HAP-1 (cell line): ENCODE measurements at regions not wholly inside any gene's neighbourhood (a gene's known extent, or its start where the extent isn't known, plus 50 kb on each side); places are given as distances from the start of the nearest gene placed in this dataset.

Experiments
- DNase-seq, 2 experiments: peaks; one replicate each; pipeline ENCODE4 v3.0.0-alpha.2; 2016 to 2020; ENCODE audit warnings: low spot score in 2 of 2
- H3K27me3 ChIP-seq: fragments of 250-450 bp; sonication (Bioruptor Pico); 2 replicates; pipeline ENCODE4 v1.5.1; 2020; ENCODE audit warnings: low read depth, mild to moderate bottlenecking, moderate library complexity
- H3K36me3 ChIP-seq: fragments of 250-450 bp; sonication (Bioruptor Pico); replicated peaks from 2 replicates; pipeline ENCODE4 v1.5.1; 2020; ENCODE audit warnings: mild to moderate bottlenecking
- H3K4me1 ChIP-seq: fragments of 250-450 bp; sonication (Bioruptor Pico); 2 replicates; pipeline ENCODE4 v1.5.1; 2020; ENCODE audit warnings: mild to moderate bottlenecking
- H3K4me3 ChIP-seq: fragments of 250-450 bp; sonication (Bioruptor Pico); 2 replicates; pipeline ENCODE4 v1.5.1; 2020; ENCODE audit warnings: mild to moderate bottlenecking, moderate library complexity
- H3K9me3 ChIP-seq: fragments of 250-450 bp; sonication (Bioruptor Pico); 2 replicates; pipeline ENCODE4 v1.5.1; 2020; ENCODE audit warnings: mild to moderate bottlenecking, moderate library complexity
- in situ Hi-C: fragments of 300-500 bp; cut with MboI; formaldehyde crosslinking; loops from 3 replicates; pipeline ENCODE4 v1.14.3; 2020; ENCODE audit warnings: low sequenced_read_pairs, inconsistent platforms, mixed read lengths

DNA sequence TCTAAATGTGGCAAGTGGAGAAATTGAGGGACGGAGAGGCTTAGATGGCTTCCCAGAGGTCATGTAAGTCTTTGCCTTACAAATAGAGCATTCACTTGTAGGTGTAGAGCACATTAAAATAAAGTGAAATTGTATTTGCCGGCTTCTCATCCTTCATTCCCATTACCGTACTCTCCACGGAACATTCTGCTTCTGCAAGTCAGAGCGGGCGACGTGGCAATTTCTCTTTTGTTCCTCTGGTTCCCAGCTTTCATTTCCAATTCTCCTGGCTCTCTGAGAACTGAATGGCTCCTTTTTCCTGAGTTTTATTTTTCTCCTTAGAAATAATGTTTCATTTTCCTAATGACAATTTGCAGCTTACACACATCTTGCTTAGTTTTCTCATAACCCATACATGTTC lies 51.3 kb upstream of the PFKP start:
- in situ Hi-C loops = no loop called here
- Histone ChIP-seq H3K36me3 (no peaks in the 10 kb centered on the region), H3K4me1 (no peaks in the 10 kb centered on the region), H3K9me3 (no peaks in the 10 kb centered on the region), H3K27me3 (no peaks in the 10 kb centered on the region; the same call in 1 of the 2 replicates), H3K4me3 (no peak overlapping the region)
- DNase-seq = no peak

DNA sequence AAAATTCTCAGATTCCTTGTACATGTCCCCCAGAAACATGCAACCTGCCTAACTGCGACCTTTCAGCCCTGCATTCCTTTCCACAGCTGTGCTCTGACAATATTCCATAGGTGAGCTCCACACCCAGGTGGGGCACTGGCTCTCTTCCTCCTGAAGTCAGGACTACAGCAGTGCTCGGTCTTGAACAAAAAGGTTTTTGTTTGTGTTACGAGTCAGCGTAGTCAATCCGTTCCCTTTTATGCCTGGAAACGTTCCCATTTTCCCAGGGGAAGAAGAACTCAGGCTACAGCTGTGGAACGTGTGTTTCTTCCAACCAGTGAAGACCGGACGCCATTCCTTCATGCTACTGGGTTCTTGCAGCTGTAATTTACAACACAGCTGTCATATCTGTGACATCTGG lies 52.4 kb upstream of the PFKP start:
- Histone ChIP-seq H3K36me3 (no peaks in the 10 kb centered on the region), H3K27me3 (no peaks in the 10 kb centered on the region; the same call in 1 of the 2 replicates), H3K9me3 (no peaks in the 10 kb centered on the region), H3K4me1 (no peaks in the 10 kb centered on the region), H3K4me3 (no peak overlapping the region)
- in situ Hi-C loops = no loop called here
- no peak for DNase-seq

DNA sequence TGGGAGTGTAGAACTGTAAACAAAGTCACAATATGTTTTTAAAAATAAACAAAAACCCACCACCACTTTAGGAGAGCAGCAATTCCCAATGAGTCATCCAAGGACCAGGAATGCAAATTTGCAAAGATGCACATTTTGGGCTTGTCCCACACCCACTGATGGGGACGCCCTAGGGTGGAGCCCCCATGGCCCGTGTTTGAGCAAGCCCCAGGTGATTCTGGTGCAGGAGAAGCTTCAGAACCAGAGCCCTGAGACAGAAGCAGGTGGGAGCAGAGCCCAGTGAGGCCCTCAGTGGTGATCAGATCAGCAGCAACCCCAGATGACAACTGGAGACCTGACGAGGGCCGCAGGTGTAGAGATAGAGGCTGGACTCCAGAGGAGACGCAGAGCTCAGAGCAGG lies 55.1 kb upstream of the PFKP start:
- DNase-seq = no peak

DNA sequence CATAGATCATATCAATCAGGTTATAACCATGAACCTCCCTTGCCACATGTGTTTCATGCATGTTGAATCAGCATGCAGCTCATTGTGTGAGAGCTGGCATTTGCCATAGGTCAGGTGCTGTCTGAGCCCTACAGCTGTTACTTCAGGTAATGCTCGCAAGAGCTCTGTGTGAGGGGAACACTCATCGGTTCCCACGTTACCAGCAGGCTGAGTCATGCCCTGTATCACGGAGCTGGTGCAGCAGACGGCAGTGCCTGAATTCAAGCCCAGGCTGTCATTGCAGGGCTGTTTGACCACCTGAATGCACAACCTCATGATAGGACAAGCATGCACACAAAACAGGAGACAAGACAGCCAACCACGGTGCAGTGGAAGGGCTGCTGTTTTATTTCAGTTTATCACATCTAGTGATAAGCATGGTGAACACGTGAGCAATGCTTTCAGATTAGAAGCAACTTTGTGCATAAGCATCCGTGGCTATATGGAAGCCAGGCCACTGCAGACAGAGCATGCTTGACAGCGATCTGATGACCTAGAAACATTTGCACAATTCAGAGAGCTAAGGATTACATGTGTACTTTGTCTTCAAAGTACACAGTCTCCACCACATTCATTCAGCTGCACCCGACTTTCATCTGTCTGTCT lies 56.4 kb upstream of the PFKP start:
- H3K9me3 ChIP-seq = no peaks in the 10 kb centered on the region
- no peaks in the 10 kb centered on the region for H3K4me1 ChIP-seq
- in situ Hi-C loops = no loop called here
- no peaks in the 10 kb centered on the region; the same call in 1 of the 2 replicates for H3K27me3 ChIP-seq
- no peaks in the 10 kb centered on the region for H3K36me3 ChIP-seq
- no peak overlapping the region for H3K4me3 ChIP-seq
- DNase-seq = no peak

More for the DNA sequence above, 55.1 kb upstream of the PFKP start:
- in situ Hi-C loops = no loop called here
- H3K4me3 ChIP-seq = no peak overlapping the region
- no peaks in the 10 kb centered on the region; the same call in 1 of the 2 replicates for H3K27me3 ChIP-seq
- no peaks in the 10 kb centered on the region for H3K4me1 ChIP-seq
- no peaks in the 10 kb centered on the region for H3K9me3 ChIP-seq
- H3K36me3 ChIP-seq = no peaks in the 10 kb centered on the region

DNA sequence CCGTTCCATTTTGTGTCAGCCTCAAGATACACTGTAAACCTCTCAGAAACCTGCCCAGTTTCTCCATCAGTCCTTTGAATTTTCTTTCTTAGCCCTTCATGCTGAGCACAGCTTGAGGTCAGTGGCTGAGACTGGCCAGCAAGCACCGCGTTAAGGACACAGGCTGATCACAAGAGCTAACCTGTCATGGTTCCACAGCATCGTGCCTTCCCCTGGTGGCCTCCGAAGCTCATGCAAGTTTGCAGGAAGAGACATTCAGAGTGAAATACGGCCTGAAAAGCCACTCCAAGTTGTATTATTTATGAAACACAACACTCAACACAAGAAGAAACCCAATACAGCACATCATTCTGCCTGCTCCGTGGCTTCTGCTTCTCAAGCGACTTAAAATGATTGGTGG lies 57.0 kb upstream of the PFKP start:
- Histone ChIP-seq H3K27me3 (no peaks in the 10 kb centered on the region; the same call in 1 of the 2 replicates), H3K4me1 (no peaks in the 10 kb centered on the region), H3K9me3 (no peaks in the 10 kb centered on the region), H3K4me3 (no peak overlapping the region), H3K36me3 (no peaks in the 10 kb centered on the region)
- no peak for DNase-seq
- in situ Hi-C loops = no loop called here

DNA sequence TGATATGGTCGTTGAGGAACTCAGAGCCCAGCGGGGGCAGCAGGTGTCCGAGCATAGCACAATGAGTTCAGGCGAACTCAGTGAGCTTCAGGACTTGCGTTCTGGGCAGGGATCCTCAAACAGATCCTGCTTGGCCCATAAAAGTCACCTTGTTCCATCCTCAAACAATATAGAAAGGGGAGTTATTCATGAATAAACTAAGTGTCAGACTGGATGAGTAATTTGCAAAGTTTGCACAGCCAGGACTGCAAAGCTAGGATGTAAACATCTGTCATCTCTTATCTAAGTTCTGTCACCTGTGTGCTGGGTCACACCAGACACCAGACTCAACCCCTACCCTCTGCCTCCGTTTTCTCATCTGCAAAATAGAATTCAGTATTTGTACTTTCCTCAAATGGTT lies 58.0 kb upstream of the PFKP start:
- no peak for DNase-seq
- Histone ChIP-seq H3K4me3 (no peak overlapping the region), H3K9me3 (no peaks in the 10 kb centered on the region), H3K27me3 (no peaks in the 10 kb centered on the region; the same call in 1 of the 2 replicates), H3K36me3 (no peaks in the 10 kb centered on the region), H3K4me1 (no peaks in the 10 kb centered on the region)
- in situ Hi-C loops = no loop called here

DNA sequence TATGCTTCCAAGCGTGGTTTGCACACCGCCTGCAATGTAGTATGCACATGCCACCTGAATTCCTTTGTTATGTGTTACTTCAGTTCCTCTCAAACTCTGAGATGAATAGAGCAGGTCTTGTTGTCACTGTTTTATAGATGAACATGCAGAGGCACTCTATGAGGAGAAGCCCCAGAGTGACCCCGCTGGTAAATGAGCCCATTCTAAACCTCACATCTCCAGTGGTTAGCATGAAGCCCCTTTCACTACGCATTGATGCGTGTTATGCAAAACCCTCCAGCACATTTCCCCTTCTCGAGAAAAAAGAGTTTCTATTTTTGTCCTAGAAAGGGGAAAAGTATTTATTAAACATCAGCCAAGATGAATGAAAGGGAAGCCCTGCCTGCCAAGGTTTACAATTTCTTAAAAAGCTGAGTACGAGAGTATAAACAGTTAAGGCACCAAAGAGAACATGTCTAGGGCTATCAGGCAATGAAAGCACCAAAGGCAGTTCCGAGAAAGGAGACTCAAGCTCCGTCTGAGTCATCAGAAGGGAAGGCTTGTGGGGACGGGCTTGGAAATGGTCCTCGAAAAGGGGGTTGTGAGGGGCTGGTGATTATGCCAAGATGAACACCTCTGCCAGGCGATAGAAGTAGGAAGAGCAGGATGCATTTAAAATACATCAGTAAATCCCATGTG lies 58.7 kb upstream of the PFKP start:
- Histone ChIP-seq H3K4me1 (no peaks in the 10 kb centered on the region), H3K9me3 (no peaks in the 10 kb centered on the region), H3K27me3 (no peaks in the 10 kb centered on the region; the same call in 1 of the 2 replicates), H3K4me3 (no peak overlapping the region), H3K36me3 (no peaks in the 10 kb centered on the region)
- in situ Hi-C loops = no loop called here
- no peak for DNase-seq

DNA sequence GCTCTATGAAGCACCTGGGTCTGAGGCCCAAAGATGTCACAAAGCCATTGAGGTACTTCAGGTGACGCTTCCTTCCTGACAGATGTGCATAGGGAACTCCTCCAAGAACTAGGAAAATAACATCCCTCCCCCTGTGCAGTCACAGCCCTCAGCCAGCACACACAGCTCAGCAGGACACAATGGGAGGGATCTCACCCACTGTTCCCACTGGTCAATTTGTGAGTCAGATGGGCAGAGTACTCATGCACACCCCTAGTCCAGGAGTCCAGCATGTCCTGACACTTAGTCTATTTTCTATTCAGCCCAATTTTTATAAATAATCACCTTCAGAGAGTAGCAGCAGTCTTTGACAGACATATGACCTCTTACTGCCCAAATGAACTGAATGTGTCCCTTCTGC lies 60.7 kb upstream of the PFKP start:
- Histone ChIP-seq H3K4me1 (no peaks in the 10 kb centered on the region), H3K36me3 (no peaks in the 10 kb centered on the region), H3K27me3 (no peaks in the 10 kb centered on the region; the same call in 1 of the 2 replicates), H3K9me3 (no peaks in the 10 kb centered on the region), H3K4me3 (no peak overlapping the region)
- no peak for DNase-seq
- in situ Hi-C loops = no loop called here

DNA sequence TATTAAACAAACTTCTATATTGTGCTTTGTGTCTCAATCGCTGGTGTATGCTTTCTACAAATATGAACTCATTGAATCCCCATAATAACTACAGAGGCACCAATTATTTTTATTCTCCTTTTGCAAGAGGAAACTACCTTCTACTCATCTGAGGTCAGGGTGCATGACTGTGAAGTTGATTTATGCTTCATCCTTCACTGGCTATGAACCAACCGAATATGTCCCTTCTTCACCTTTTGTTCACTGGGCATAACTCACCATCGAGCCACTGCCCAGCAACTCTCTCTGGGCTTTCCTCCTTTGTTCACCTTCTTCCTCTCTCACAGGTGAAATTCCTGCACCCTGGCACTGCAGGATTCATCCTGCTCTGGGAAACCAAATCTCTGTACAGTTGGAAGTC lies 61.3 kb upstream of the PFKP start:
- Histone ChIP-seq H3K36me3 (no peaks in the 10 kb centered on the region), H3K4me1 (no peaks in the 10 kb centered on the region), H3K27me3 (no peaks in the 10 kb centered on the region; the same call in 1 of the 2 replicates), H3K9me3 (no peaks in the 10 kb centered on the region), H3K4me3 (no peak overlapping the region)
- DNase-seq = no peak
- in situ Hi-C loops = no loop called here

DNA sequence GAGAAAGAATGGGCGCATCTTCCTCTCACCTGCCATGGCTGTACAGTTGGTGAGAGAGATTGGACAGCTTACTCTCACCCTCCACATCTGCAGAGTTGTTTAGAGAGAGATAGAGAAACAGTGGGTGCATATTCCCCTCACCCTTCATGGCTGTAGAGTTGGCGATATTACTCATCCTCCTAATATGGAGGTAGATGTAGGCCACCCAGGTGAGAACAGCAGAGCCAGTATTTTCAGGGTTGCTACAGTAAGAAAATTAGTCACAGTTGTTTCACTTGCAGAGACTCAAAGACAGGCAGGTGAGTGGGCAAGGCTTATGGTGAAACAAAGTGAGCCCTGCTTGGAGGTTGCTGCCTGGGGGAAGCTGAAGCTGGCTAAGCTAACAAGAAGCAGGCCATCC lies 65.0 kb upstream of the PFKP start:
- in situ Hi-C loops = no loop called here

DNA sequence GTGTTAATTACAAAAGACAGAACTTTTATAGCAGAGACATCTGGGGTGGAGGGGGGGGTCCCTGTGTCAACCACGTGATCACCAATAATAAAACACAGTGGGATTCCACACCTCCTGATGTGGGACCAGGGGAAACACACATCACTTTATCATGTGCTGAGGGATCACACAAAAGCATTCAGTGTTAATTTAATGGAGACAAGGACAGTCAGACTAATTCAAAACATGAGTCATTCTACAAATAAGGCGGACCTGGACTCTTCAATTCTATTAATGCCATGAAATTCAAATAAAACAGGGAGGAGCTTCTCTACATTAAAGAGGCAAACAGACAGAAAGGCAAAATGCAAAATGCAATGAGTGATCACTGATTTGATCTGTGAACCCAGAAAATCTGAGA lies 67.3 kb upstream of the PFKP start:
- no peak overlapping the region for H3K4me3 ChIP-seq
- no peaks in the 10 kb centered on the region for H3K4me1 ChIP-seq
- no peaks in the 10 kb centered on the region for H3K36me3 ChIP-seq
- H3K27me3 ChIP-seq = no peaks in the 10 kb centered on the region
- H3K9me3 ChIP-seq = no peaks in the 10 kb centered on the region
- DNase-seq = no peak
- in situ Hi-C loops = no loop called here

More for the DNA sequence above, 65.0 kb upstream of the PFKP start:
- Histone ChIP-seq H3K9me3 (no peaks in the 10 kb centered on the region), H3K4me3 (no peak overlapping the region), H3K4me1 (no peaks in the 10 kb centered on the region), H3K36me3 (no peaks in the 10 kb centered on the region), H3K27me3 (no peaks in the 10 kb centered on the region)
- DNase-seq = no peak

DNA sequence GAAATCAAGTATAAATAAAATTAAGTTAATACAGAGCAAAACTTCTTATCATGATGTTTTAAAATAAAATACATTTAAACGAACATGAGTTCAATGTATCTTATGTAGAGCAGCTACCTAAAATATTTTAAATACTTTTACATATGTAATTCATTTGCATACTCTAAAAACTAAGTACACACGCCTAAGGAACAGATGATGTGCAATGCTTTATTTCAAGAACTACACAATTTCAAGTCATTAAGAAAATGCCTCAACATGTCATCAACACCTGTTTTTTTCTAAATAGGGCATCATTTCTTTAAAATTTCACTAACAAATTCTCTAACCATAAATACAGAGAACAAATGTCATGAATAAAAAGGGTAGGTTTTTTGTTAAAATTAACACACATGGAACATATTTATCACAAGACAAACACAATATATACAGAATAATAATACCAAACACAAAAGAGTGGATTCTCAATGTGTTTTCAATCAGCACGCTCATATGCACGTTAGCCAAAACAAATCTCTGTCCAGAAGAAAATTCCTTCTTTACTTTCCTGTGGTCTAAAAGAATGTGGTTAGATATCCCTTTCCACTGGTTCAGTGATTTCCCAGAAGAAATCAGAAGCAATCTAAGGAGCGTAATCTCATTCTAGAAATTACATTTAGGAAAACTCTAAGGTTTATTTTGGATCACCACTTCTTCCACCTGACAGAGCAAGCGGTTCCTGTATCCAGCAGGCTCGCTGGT lies 73.0 kb upstream of the PFKP start:
- Histone ChIP-seq H3K9me3 (no peaks in the 10 kb centered on the region), H3K27me3 (no peaks in the 10 kb centered on the region; the same call in 1 of the 2 replicates), H3K36me3 (no peaks in the 10 kb centered on the region), H3K4me3 (no peak overlapping the region), H3K4me1 (no peaks in the 10 kb centered on the region)
- DNase-seq = no peak
- in situ Hi-C loops = no loop called here

DNA sequence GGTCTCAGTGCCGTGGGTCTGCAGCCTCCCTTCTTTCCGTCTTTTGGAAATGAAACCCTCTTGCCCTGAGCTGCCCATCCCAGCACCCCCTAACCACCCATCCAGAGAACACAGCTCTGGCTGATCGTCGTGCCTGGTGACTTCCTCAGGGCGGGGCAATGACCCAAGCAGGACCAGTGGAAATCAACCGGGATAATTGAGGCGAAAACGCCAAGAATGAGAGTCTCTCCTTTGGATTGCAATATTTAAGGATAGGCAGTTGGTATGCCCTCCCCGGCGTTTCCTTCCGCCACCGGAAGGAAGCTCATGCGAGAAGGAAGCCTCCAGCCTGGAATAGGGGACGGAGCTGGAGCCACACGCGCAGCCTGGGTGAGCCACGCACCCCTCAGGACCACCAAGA lies 73.7 kb upstream of the PFKP start:
- no peak for DNase-seq
- no peaks in the 10 kb centered on the region for H3K9me3 ChIP-seq
- no peaks in the 10 kb centered on the region; the same call in 1 of the 2 replicates for H3K27me3 ChIP-seq
- H3K36me3 ChIP-seq = no peaks in the 10 kb centered on the region
- no peak overlapping the region for H3K4me3 ChIP-seq
- in situ Hi-C loops = no loop called here
- H3K4me1 ChIP-seq = no peaks in the 10 kb centered on the region
